ENCODE measurements at regions not wholly inside any gene's neighbourhood (a gene's known extent, or its start where the extent isn't known, plus 50 kb on each side); places are given as distances from the start of the nearest gene placed in this dataset.

DNA sequence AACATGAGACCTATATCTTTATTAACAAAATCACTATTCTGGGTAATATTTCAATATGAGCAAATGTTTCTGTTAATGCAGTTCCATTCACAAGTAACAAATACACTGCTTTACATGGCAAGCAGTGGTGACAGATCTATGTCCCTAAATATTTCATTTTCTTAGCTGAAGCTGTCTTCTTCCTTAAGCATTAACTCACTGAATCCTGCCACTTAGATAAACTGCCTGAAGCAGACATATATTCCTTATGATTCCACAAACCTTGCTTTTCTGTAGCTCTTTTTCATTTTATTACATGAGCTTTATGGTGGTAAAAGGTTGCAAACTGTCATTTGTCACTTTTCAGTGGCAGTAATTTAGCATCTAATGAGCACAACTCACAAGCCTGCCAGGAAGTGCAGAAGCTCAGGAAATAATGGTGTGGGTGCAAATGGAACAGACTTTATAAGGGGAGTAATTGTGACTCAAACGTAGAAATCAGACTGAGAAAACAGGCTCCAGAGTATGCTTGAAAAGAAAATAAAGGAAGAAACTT, 217.2 kb downstream of the XPNPEP1 start:
- TF ChIP-seq MAX (IDR thresholded peaks at IDR 0.05) (no peak), EZH2phosphoT487 (IDR thresholded peaks at IDR 0.05; ENCODE audit: borderline replicate concordance) (no peak), POLR2A (IDR thresholded peaks at IDR 0.05; ENCODE audit: borderline replicate concordance, extremely low read depth, insufficient read depth, insufficient read length) (no peak), RAD21 (IDR thresholded peaks at IDR 0.05; ENCODE audit: low read depth) (no peak), EZH2 (IDR thresholded peaks at IDR 0.05) (no peak)
- TF ChIP-seq, protein P1, sequence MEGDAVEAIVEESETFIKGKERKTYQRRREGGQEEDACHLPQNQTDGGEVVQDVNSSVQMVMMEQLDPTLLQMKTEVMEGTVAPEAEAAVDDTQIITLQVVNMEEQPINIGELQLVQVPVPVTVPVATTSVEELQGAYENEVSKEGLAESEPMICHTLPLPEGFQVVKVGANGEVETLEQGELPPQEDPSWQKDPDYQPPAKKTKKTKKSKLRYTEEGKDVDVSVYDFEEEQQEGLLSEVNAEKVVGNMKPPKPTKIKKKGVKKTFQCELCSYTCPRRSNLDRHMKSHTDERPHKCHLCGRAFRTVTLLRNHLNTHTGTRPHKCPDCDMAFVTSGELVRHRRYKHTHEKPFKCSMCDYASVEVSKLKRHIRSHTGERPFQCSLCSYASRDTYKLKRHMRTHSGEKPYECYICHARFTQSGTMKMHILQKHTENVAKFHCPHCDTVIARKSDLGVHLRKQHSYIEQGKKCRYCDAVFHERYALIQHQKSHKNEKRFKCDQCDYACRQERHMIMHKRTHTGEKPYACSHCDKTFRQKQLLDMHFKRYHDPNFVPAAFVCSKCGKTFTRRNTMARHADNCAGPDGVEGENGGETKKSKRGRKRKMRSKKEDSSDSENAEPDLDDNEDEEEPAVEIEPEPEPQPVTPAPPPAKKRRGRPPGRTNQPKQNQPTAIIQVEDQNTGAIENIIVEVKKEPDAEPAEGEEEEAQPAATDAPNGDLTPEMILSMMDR (IDR thresholded peaks at IDR 0.05 in 2 of 3, conservative IDR thresholded peaks at IDR 0.05 in 1 of 3; ENCODE audit: borderline replicate concordance in 1 of 3, insufficient read depth in 1 of 3, low read depth in 2 of 3, low read length in 2 of 3) = no peak
- TF ChIP-seq, protein P2, sequence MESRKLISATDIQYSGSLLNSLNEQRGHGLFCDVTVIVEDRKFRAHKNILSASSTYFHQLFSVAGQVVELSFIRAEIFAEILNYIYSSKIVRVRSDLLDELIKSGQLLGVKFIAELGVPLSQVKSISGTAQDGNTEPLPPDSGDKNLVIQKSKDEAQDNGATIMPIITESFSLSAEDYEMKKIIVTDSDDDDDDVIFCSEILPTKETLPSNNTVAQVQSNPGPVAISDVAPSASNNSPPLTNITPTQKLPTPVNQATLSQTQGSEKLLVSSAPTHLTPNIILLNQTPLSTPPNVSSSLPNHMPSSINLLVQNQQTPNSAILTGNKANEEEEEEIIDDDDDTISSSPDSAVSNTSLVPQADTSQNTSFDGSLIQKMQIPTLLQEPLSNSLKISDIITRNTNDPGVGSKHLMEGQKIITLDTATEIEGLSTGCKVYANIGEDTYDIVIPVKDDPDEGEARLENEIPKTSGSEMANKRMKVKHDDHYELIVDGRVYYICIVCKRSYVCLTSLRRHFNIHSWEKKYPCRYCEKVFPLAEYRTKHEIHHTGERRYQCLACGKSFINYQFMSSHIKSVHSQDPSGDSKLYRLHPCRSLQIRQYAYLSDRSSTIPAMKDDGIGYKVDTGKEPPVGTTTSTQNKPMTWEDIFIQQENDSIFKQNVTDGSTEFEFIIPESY (IDR thresholded peaks at IDR 0.05; ENCODE audit: extremely low read depth, insufficient replicate concordance, low read length) = no peak

All from HCT116 (cell line).